GM18511 (cell line): ENCODE measurements at regions not wholly inside any gene's neighbourhood (a gene's known extent, or its start where the extent isn't known, plus 50 kb on each side); places are given as distances from the start of the nearest gene placed in this dataset.

Experiments
- ATAC-seq: cut with Tn5 transposase; IDR thresholded peaks from one replicate; pipeline ENCODE4 v1.9.1; 2021; ENCODE audit warnings: mild to moderate bottlenecking, moderate library complexity; ENCODE audit not compliant: unreplicated experiment

DNA sequence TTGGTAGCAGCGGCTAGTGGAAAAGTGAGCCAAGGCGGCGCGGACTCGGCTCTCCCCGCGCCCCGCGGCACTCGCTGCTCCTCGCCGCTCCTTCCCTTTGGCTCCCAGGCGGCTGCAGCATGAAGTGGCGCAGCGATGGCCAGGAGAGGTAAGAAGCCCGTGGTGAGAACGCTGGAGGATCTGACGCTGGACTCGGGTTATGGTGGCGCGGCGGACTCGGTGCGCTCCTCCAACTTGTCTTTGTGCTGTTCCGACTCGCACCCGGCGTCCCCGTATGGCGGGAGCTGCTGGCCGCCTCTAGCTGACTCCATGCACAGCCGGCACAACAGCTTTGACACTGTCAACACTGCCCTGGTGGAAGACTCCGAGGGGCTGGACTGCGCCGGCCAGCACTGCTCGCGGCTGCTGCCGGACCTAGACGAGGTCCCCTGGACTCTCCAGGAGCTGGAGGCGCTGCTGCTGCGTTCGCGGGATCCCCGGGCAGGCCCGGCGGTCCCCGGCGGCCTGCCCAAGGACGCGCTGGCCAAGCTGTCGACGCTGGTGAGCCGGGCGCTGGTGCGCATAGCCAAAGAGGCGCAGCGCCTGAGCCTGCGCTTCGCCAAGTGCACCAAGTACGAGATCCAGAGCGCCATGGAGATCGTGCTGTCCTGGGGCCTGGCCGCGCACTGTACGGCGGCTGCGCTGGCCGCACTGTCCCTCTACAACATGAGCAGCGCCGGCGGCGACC is 225.6 kb upstream of the CRY1 start:
- ATAC-seq, result no peak

DNA sequence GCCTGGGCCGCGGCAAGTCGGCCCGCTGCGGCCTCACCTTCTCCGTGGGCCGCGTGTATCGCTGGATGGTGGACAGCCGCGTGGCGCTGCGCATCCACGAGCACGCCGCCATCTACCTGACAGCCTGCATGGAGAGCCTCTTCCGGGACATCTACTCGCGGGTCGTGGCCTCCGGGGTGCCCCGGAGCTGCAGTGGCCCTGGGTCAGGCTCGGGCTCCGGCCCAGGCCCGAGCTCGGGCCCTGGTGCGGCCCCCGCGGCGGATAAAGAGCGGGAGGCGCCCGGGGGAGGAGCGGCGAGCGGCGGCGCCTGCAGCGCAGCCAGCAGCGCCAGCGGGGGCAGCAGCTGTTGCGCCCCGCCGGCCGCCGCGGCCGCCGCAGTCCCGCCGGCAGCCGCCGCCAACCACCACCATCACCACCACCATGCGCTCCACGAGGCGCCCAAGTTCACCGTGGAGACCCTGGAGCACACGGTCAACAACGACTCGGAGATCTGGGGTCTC is 226.2 kb upstream of the CRY1 start:
- ATAC-seq, result no peak

DNA sequence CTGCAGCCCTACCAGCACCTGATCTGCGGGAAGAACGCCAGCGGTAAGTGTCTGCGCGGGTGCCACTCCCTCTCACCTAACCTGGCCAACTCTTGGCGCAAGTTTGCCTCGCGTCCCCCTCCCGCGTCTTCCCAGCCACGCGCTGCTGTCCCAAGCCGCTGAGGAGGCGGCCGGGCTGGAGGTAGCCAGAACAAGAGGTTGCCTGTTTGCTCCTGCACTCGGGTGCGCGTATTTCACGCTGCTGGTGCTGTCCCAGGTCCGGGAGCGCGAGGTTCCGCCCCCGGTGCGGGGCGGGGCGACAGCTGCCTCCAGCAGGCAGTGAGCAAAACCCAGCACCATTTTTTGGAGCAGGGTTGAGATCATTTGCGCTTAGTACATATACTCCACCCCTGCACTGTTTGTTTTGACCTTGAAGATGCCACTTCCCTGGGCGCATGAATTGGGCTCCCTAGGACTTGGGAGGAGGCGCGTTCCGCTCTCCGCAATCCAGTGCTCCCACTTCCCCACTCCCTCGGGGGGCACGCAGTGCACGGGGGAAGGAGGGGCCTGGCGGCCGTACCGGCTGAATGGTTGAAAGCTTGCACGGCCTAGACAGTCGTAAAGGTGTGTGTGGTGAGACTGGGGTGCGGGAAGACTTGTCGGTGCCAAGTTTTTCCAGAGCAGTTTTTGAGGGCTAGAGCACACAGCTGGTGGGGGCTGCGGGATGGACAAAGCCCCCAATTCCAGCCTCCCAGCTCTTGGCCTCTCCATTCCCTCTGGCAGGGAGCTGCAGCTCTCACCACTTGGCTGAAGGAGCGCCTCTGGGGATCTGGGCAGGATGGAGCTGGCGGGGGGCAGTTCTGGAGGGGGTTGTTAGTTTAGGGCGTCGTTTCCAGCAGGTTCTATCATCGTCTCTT is 226.9 kb upstream of the CRY1 start:
- ATAC-seq, result no peak

DNA sequence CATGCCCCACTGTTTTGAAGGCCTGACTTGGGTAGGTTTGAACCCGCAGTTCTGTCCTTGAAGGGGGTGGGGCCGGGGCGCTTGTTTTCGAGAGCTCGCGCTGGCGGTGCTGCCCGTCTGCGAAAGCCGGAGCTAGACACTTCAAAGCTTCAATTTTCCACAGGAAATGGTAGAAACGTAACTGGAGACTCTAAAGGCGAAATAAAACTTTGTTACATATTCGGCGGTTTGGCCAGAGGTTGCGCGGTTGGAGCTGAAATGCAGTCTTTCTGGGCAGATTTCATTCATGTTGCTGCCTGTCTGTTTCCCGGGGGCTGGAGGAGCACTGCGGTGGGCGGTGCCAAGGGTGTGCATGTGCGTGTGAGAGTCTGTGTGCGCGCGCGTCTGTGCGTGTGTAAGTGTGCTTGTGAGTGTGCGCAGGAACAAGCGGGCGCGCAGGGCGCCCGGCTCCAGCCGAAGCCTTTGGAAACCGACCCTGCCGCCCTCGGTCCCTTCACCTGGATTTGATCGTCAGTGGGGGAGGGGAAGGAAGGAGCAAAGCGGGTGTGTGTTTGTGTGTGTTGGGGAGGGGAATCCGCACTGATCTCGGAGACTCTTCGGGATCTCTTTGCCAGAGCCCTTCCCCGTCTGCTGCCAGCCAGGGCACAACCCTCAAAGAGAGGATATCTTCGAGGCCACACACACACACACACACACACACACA is 227.7 kb upstream of the CRY1 start:
- no peak for ATAC-seq

DNA sequence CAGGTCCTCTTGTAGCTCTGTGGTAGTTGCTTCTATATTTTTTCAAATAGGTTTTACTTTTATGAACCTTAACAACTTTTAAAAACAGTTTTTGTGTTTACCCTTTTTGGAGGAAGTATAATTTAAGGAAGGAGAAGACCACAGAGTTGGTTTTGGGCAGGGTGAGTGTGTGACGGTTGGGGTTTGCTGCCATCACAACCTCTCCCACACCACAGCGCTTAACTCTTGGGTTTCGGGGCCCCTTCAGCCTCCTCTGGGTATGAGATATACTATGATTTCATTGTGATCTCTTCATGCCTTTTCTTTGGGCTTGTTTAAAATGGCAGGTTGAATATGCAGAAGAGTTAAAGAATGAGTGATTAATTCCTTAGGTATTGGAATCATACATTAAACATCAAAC is 228.7 kb upstream of the CRY1 start:
- ATAC-seq, result no peak

DNA sequence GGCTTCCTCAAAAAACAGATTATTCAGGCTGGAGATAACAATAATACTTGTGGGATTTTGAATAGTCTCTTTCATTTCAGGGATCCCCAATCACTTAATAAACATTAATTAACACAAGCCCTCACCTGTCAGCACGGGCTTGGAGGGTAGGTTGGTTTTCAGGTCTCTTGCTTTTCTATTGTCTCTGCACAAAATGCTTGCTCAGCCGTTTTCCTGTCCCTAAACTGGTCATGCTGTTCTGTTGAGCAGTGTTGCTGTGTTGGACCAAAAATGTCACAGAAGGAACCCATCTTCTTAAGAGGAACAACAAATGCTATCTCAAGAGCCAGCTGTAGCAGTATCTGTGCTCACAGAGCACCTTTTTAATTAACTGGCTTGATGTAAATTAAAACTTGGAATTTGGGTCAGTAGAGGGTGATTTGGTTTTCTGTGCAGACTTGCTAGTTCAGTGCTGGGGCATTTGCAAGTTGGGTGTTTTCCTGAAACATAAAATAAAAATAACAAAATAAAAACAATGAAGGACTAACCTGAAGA is 231.8 kb upstream of the CRY1 start:
- no peak for ATAC-seq

DNA sequence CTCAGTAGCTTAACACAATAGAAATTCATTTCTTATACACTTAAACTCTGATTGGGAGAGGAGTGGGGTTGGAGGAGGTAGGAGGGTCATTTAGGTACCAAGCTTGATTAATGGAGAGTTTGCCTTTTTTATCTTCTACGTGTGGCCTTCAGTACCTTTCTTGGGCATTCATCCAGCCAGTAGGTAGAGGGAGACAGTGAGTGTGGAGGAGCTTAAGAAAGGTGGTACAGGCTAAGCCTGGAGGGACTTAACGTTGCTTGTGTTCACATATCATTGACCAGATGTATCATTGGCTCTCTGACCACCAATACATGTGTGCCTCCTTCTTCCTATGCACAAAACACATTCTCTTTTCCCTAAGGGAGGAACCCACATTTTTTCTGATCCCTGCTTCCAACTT is 232.9 kb upstream of the CRY1 start:
- no peak for ATAC-seq

DNA sequence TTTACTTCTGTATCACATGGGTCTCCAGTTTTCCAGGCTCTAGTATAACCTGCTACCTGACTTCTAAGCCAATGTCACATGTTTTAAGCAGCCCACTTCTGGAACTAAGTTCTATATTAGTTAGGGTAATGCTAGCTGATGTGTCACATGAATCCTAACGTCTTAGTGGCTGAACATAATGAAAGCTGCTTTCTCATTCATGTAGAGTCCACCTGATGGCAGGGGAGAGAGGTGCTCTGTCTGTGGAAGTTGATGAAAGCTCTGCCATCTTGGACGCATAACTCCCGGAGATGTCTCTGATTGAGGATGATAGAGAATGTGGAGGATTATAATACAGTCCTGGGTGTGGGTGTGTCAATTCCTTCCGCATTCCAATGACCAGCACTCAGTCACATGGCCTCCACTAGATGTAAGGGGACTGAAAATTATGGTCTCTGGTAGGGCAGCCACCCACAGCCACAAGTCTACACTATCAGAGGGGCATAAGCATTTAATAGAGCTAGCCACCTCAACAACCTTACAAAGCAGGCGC is 234.4 kb upstream of the CRY1 start:
- ATAC-seq, result no peak

DNA sequence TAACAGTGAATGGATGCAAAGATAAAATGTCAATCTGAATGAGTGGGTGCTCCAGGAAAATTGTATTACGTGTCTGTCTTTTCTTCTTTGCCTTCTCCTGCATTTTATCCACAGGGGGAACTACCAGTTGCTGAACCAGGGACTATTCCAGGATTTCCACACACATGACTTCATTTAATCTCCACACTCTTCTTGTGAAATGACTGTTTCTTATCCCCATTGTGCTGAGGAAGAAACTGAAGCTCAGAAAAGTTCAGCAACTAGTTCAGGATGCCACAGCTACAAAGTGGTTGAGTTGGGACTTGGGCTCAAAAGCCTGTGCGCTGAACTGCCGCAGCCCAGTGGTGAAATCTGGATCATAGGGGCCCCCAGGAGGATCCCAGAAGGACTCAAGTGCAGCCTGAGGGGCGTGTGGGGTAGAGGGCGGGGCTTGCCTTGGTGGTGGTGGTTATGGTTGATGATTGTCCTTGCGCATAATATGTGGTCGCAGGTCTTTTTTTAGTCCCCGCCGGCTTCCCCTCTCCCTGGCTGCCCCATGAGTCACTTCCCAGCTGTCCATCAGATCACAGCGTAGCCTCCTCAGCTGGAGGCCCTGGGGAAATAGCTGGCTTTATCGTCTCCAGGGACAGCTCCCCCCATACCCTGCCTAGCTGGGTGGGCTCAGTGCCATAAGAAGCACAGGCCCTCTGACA is 235.2 kb upstream of the CRY1 start:
- ATAC-seq, result no peak

DNA sequence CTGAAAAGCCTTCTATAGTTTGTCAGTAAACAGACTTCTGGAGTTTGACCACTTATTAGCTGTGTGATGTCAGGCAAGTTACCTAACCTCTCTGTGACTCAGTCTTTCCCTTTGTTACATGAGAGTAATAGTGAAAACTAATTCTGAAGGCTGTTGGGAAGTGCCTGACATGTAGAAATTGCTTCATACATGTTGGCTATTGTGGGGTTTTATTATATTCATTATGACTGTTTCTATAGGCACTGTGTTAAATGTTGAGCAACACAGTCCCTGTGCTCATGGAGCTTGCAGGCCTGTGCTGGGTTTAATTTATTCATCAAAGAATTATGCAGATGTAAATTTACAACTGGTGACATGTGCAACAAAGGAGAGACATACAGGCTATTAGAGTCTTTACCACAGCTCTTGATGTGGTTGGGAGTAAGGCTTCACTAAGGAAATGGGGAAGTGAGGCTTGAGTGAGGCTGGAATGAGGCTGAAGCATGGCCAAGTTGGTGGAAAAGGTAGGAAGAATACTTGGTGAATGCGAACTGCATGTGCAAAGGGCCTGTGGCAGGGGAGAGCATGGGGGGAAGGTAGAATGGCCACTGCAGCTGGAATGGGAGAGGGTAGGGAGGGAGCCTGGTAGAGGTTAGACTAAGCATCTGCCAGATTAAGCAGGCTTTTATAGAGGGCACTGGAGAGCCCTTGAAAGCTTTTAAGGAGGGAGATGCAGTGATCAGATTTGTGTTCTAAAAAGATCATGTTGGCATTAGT is 236.4 kb upstream of the CRY1 start:
- ATAC-seq, result no peak

DNA sequence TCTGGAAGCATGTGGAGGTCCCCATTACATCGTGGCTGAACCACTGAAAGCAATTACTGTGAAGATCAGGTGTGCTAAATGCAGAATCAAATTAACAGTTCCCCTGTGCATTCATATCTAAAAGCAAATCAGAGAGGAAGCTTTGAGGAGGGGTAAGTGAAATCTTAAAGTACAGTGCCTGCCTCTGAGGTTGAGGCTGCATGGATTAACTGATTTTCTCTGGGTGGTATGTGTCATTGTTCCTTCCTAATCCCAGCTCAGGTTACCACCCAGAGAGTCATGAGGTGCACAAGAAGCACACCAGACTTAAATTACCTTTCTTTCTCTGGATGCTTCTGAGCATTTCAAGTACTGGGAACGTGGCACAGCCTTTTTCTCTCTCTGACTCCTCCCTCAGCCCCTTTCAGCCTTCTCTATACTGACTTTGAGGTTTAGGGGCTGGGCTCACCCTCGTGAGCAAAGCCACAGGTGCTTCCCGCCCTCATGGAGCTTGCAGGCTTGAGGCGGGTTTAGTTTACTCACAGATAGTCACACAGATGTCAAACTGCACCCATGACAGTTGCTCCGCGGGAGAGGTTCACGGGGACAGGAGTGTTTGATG is 237.6 kb upstream of the CRY1 start:
- ATAC-seq, result no peak

DNA sequence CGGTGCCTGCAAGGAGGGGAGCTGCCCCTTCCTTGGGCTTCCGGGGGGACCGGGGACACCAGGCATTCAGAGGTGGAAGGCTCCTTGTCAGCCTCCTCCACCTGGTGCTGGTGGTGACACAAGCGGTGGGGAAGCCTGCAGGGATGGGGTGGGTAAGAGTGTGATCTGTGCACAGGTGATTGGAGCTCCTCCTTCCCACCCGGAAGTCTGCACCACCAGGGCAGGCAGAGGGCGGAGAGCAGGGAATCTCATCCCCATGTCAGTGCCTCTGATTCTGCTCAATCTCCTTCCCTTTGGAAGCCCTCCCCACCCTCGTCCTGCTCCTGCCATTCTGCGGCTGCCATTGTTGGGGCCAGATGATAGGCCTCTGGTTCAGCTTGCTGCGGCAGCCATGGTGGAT is 238.1 kb upstream of the CRY1 start:
- ATAC-seq, result no peak

DNA sequence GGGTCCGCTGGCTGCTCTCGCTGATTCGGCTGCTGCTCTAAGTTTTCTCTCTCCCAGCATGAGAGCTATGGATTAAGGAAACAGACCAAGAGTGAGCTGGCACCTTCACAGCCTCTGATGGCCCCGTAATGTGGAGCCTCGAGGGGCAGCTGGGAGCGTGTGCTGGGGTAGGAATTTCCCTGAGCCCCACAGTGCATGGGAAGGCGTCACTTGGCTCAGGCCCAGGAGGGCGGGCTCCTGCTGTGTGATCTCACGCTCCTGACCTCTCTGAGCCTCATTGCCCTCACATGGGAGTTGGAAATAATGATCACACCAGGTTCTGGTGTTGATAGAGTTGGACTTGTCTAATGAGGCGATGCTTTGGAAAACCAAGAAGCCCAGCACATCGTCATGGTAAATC is 238.6 kb upstream of the CRY1 start:
- no peak for ATAC-seq

DNA sequence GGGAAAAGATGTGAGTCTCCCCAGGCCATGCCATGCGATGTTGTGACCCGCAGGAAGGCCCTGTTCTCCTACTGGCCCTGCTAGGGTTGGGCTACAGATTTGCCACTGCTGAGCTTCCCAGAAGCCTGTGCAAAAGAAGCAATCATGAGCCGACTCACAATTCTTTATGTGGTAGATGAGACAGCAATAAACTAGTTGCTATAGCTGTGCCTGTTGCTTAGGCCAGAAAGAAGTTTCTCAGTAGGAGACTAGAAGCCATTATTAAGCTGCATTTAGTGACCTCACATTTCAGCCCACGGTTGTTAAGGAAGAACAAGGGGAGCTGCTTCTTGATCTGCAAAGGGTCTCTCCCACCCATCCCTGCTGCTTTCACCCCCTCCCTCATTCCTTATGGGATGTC is 239.4 kb upstream of the CRY1 start:
- no peak for ATAC-seq

DNA sequence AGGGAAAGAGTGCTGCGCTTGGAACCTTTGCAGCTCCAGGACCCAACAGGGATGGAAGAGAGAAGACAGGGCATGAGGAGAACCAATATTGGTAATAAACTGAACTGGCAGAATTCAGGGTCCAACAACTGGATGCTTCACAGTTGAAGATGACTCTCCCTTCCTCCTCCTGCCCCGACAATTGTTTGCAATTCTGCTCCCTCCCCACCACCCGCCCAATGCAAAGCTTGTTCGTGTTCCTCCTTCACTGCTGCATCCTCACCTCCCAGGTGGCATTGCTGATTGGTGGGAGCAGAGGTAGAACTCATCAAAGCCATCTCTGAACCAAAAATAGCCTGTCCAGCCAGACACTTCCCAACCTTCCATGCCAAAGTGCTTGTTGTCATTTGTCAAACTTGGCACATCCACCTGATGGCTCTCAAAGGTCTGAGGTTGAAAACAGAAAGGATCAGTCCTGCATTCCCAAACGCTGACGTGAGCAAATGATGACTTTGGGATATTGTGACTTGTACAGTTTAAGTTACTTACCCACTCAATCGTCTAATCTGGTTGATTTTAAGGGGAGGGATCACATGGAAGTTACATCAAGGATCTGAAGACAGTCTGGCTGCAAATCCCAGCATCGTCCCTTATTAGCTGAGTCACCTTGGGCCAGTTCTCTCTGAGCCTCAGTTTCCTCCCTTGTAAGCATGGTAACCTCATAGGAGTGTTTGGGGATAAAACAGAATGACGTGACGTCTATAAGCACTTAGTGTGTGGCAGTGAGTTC is 242.6 kb upstream of the CRY1 start:
- ATAC-seq, result no peak

DNA sequence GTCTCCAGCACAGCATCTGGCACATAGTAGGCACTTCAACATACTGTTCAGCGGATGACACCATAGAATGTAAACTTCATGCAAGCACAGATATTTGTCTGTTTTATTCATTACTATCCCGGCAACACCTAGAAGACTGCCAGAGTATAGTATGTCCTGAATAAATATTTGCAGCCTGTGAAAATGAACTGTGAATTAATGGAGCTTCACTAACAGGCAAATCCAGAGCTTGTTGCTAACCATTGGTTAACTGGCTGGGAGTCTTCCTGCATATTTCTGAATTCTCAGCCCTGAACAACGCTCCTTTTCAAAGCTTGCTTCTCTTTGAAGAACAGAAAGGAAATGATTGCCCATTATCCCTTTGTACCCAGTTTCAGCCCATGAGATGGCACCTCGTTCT is 243.3 kb upstream of the CRY1 start:
- no peak for ATAC-seq

DNA sequence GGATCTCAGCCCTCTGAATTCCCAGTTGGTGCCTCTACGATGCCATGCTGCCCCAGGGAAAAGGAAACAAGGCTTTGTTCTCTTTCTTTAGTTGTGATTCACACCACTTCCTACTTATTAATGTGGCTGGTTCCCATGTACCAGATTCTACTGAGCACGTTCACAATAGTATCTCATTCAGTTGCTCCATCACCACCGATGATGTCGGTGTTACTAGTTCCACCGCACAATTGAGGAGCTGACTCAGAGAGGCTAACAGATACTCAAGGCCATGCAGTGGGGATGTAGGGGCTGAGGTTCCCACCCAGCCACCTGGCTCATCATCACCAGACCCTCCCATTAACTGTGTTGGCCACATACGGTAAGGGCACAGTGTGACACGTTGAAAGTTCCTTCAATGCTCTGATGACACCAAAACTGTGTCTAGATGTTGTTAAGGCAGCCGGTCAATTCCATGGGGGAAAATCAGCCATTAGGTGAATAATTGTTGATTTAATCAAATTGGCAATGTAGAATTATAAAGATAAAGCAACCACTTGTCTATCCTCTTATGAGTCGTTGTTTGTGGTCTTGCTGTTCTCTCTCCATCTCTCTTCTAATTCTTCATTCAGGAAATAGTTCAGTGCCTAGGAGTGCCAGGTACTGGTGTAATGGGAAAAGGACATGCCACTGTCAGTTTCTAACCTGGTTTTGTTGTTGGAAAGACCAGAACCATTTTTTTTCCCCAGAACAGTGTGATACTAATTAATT is 244.2 kb upstream of the CRY1 start:
- ATAC-seq, result no peak

DNA sequence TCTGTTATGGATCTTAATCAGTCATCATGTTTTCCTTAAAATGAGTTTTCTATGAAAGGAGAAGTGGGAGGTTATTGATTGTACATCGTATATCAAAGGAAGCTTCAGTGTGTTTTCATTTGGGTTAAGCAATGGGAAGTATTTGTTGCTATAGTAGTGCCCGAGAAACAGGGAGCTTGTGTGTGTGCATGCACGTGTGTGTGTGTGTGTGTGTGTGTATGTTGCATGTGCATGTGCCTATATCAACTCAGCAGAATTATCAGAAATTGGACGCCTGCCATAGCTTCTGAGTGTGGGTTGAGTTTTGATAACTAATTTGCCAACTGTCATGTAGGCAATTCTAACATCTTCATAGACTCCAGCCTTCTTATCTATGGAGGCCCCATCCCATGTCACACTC is 246.1 kb upstream of the CRY1 start:
- ATAC-seq, result no peak
